Stimulated activated CD8-positive, alpha-beta memory T cell treated with anti-CD3 and anti-CD28 coated beads, Interleukin-7, amount 100 ng/mL, for 24 hours (primary cell): ENCODE measurements at regions not wholly inside any gene's neighbourhood (a gene's known extent, or its start where the extent isn't known, plus 50 kb on each side); places are given as distances from the start of the nearest gene placed in this dataset.

ENCODE experiments used
- DNase-seq: peaks from one replicate; pipeline ENCODE4 v3.0.0-alpha.2; 2020; ENCODE audit warnings: low read depth

DNA sequence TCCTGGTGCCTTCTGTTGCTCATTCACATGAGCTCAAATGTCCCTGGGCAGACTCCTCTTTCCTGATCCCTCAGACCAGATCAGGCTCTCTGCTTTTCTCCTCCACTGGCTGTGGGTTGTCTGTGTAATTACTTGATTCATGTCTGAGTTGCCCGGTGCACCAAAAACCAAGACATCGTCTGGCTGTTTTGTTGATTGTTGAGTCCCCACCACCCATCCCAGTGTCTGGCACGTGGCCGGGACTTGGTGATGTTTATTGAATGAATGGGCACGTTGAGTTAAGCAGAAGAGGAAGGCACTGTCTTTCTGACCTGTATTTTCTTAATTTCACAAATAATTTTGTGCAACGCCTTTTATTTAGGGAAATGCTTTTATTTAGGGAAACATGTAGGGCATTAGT is 499.1 kb upstream of the HS6ST1 start:
- DNase-seq = no peak

DNA sequence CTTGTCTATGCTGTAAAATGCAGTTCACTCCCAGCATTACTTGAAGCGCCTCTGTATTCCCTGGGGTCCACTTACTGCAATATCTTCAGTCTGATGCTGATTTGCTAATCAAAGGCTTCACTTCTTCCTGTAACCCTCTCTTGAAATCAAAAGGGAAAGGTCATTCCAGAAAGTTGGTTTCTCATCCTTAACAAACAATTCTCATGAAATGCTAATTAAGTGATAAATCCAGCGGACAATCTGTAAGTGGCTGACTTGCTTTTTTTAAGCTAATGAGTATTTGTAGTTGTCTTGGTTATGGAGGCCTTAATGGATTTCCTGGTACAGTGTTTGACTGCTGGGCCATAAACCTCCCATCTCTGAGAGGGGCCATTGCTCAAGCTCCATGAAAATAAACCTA is 499.6 kb upstream of the HS6ST1 start:
- DNase-seq = no peak

DNA sequence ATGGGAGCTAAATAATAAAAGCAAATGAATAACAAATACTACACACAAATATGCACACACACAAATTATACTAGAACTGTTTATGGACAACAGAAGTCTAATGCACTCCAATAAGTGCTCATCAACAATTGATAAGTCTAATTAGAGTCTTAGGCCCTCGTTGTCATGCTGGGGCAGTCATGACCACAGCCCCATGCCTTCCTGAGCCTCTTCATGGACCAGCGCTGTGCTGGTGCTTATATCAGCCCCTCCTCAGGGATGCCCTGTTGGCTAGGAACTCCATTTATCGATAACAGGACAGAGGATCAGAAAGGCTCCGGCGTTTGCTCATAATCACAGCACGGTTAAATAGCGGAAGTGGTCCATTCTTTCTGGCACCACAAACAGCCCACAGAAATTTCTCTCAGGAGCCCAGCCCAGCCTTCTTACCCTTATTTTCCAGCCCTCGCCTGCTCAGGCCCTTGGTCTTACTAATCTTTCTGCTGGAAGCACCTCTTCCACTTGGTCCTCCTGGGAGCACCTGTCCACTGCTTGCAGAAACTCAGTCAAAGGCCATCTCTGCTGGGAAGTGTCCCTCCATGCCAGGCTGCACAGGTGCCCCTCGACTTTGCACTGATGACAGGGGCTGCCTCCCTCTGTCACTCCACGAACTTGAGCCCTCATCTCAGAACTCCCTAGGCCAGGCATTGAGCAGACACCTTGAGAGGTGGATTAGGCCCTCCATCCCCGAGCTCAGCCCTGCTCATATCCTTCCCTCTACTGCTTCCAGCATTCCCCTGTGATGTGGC is 500.2 kb upstream of the HS6ST1 start:
- DNase-seq = no peak

DNA sequence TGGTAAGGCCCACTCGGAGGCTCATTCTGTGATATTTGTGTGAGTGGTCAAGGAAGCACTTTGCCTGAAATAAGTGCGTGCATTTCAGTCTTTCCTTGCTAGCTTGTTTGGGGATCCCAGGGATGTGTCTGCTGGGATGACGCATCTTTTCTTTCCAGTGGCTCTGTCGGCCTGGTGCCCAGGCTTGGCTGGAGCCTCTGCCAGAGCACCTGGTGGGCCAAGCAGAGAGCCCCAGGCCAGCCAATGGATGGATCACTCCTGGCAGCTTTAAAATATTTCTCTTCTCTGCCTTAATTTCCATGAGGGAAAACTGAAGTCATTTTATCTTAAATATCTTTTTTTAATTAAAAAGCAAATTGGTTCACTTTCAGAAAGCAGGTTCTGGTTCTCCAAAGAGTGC is 501.8 kb upstream of the HS6ST1 start:
- no peak for DNase-seq

DNA sequence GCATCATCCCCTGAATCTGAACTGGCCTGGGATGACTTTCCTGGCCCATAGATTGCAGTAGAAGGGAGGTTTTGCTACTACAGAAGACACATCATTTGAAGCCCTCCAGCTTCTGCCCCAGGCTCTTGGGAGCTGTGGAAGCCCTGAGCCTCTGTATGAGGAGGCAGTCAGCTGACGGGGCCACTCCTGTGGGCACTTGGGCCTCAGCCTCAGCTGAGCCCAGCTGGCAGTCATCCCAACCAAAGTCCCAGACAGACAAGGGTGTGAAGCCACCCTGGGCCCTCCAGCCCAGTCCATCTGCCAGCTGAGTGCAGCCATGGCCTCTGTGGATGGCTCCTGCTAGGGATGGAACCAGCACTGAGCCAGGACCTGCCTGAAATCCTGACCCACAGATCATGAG is 502.3 kb upstream of the HS6ST1 start:
- DNase-seq = no peak

DNA sequence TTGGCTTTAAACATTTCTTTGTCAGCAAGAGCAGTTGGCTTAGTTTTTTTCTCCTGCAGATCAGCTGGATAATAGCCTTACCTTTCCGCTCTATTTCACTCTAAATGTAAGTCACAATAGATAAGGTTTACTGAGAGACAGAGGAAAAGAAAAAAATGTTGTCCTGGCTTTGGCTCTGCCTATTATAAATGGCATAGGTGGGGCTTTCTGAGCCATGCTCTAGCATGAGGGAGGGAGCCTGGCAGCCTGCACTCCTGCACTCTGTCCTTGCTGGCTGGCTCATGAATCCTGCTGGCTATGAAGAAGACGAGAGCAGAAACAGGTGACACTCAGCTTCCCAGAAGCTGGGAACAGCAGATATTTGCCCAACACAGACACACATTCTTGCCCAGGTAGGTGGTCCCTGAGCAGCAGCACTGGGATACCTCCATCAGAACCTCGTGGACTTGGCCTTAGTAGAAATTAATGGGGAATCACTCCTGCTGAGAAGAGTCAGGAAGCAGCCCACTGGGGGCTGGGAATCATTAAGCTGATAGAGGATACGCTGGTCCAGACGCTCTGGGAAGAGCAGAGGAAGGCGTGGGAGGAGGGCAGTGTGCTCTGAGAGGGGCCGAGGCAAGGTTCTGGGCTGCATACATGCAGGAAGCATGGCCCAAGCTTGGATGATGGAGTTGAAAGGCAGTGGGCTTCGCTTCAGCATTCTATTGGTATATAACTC is 514.4 kb upstream of the HS6ST1 start:
- DNase-seq = no peak

DNA sequence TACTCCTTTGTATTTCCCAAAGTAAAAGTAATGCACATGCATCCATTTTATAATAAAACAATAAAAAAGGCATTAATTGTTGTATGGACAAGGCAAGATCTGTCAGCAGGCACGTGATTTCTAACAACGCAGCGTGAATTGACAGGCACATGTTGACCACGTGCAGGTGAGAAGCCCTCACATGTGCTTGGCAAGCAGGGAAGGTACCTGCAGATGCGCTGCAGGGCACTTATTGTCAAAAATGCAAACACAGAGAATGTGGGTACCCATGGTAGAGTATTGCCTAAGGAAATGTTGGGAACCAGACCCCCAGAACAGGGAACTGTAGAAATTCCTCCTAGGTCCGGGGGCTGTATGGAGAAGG is 515.0 kb upstream of the HS6ST1 start:
- no peak for DNase-seq

DNA sequence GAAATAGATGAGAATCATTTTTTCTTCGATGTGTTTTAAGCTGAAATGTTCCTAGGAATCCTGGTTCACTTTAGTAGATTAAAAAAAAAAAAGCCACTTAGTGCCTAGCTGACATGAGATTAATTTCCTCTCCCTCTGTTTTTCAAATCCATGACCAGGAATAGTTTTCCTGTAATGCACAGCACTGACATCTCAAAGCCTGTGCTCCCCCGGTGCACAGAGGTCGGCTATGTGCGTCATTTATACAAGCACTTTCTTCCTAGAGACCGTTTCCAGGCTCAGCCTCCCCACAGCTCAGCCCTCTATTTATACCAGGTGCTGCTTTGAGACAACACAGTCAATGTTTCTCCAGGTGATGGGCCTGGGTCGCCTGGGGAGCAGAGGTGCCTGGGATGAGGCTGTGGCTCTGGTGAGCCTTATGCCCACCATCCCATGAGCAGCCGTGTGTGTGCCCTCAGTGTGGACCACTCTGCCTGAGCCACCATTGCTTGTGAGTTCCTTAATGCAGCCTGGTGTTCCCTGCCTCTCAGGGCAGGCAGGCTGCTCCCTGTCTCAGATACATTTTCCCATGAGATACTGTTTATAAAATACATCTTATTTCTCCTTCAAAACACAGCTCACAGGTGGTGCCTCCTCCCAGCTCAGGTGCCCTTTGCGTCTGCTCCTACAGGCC is 515.7 kb upstream of the HS6ST1 start:
- no peak for DNase-seq

DNA sequence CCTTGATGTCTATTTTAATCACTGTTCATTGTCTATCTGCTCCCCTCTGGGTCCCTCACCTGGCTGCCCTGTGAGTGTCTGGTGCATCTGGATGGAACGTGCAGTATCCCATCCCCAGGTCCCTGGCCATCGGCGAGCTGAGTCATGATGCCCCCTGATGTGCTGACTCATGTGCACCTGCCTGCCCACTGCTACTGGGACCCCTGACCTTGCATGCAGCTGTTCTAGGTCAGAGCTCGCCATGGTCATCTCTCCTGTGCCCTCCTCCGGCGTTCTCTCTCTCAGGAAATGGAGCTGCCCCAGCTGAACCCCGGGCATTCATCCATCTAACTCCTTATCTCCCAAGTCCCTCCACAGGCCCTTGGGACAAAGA is 516.2 kb upstream of the HS6ST1 start:
- no peak for DNase-seq

DNA sequence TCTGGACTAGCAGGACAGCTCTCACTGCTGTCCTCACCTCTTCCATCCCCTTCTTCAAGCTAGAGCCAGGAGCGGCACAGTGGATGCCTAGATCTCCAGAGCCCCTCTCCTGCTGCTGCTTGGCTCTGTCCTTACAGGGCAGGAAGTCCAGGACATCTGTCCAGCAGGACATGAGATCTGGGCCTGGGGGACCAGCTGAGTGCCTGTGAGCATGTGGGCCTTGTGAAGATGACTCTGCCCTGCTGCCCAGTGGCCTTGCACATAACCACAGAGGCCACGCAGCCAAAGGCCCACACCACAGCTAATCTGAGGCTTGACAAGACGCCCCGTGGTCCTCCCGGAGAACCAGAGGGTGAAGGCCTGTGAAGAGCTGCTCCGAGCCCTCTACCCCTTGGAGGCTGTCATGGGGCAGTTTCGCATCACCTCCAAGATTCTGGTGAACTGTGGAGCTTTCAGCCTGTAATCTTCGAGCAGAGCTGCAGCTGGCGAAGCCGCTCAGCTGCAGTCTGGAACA is 516.7 kb upstream of the HS6ST1 start:
- no peak for DNase-seq

DNA sequence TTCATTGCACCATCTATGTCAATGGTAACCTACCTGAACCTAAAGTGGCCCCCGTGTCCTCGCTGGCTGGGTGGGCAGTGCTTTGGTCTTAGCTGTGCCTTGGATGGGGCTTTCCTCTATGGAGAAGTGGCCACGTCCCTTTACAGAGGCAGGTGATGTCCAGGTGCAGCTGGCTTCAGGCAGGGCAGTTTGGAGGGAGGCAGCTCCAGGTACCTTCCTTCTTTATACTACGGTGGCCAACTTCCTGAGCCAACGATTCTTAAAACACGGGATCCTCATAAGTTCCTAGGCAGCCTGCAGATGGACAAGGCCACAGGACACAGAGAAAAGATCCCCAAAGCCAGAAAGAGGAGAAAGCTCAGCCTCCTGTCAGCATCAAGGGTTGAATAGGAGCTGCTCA is 517.3 kb upstream of the HS6ST1 start:
- no peak for DNase-seq

DNA sequence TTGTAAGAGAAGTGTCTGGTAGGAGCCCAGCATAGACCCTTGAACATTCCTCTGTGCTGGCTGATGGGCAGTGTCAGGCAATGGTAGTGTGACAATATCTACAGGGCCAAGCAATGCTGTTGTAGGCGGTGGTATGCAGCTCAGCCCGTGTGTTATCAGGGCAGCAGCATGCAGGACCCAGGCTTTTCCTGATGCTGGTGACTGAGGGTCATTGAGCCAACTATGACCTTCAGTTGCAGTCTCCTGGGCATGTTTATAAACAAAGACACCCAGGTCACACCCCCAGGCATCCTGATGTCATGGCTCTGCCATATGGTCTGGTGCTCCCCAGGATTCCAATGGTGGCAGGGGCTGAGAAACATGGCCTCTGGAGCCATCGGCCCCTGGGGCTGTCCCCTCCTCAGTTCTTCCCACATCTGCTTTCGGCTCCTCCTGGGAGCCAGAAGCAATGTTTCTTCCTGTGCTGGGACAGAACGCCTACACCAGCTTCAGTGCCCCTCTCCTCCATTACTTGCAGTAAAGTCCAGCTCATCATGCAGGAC is 518.0 kb upstream of the HS6ST1 start:
- no peak for DNase-seq

DNA sequence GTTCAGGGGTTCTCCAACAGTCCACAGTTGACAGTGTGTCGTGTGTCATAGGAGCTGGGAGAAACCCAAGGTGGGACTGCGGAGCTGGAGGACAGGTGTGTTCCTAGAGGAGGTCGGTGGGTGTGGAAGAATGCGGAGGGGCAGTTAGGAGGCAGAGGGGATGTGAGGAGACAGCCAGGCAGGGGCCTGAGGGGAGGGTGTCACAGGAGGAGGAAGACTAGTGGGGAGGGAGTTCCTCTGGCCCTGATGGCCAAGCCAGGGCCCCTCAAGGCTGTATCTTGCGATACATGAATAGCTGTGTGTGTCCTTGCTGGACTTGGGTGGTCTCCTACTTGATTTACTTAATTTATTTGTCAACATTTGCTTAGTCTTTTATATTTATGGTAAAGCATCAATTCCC is 519.6 kb upstream of the HS6ST1 start:
- no peak for DNase-seq

DNA sequence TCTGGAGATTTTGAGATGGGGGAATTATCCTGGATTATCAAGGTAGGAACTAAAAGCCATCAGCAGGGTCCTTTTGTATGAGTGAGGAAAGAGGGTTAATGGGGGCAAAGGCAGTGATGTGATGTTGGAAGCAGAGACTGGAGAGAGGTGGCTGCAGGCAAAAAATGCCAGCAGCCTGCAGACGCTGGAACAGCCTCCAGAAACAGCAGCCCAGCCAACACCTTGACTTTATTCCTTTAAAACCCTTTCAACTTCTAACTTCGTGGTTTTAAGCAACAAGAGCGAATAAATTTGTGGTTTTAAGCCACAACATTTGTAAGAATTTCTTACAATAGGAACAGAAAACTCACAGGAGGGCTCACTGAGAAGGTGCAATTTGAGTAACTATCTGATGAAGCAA is 523.1 kb upstream of the HS6ST1 start:
- no peak for DNase-seq

DNA sequence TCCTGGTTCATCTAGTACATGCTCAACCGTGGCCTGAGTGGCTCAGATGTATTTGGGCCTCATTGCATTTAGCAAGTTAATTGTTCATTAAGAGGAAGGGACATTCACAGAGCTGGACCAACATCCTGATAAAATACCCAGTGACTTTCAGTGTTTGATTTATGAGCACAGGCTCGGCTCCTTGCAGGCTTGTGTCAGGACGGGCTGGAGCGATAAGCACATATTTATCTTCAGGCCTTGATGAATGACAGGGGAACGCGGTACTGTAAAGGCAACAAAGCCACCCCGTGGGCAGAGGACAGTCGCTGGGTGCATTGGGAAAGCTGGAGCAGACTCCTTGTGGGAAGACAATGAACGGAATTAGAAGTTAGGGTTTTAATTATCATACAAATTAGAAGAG is 548.6 kb upstream of the HS6ST1 start:
- no peak for DNase-seq

DNA sequence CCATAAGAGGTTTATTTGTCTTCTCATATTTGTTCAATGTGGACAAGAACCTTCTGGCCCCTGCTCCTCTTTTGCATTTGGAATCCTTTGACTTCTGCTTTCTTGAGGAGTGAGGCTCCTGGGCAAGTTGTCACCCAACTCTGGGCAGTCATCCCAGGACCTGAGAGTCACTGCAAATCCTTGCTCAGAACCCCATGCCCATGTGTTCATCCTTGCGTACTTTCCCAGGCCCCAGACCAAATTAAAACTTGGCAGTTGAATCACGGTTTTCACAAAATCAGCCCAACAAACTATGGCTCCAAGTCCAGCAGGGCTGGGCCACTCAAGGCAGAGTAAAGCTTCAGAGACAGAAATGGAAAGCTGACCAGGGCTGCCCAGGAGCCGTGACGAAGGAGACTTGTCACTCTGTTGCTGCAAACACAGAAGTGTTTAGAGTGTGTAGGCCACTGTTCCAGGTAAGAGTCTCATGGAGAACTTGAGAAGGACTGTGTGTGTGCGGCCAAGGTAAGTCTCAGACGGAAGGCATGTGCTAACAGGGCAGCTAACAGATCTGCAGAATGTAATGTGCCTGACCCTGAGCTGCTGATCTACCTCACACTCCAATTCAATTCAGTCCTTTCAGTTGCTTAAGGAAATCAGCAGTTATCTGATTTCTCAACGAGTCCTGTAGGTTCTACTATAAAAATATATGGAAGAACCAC is 549.4 kb upstream of the HS6ST1 start:
- no peak for DNase-seq

DNA sequence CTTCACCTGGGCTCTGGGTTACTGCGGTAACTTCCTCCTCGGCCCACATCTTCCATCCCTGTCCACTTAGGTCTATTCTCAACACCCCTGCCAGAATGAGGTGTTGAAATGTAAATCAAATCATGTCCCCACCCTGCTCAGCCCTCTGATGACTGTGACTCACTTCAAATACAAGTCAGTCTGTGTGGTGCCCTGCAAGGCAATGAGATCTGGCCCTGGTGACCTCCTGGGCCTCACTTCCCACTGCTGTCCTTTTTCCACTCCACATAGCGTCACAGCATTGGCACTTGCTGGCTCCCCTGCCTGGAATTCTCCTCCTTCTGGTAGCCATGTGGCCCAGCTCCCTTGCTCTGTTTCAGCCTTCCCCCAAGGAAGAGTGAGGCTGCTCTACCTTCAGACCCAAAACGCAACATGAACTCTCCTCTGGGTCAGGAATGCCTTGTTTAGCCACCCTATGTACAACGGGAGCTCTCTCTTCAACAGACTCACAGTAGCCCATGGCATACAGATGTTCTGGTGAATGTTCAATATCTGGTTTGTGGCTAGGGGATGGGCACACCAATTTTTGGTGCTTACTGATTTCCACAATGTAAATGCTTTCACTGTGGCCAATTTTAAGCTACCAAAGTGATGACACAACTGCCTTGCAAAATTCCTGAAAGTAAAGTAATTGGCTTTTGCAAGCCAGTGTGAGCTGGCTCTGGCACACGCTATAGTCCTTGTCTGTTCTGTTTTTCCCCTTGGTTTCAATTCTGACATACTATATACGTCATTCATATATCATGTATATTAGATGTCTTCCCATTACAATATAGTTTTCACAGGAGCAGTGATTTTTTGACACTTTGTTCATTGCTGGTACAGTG is 550.3 kb upstream of the HS6ST1 start:
- no peak for DNase-seq

DNA sequence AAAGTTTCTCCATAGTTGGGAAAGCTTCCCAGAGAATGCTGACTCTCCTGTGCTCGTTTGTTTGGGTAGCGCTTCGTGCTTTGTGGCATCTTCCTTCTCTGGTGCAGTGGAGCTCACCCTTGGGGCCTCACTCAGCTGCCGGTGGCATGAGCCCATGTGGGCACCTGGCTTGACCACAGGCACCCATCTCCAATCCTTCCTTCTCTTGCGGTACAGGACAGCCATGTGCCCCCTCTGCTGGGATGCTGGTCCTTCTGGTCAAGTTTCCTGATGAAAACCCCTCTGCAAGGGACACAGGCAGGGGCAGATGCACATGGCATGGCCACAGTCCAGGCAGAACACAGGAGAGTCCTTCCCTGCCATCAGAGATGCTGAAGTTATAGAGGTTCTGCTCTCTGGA is 555.9 kb upstream of the HS6ST1 start:
- no peak for DNase-seq

DNA sequence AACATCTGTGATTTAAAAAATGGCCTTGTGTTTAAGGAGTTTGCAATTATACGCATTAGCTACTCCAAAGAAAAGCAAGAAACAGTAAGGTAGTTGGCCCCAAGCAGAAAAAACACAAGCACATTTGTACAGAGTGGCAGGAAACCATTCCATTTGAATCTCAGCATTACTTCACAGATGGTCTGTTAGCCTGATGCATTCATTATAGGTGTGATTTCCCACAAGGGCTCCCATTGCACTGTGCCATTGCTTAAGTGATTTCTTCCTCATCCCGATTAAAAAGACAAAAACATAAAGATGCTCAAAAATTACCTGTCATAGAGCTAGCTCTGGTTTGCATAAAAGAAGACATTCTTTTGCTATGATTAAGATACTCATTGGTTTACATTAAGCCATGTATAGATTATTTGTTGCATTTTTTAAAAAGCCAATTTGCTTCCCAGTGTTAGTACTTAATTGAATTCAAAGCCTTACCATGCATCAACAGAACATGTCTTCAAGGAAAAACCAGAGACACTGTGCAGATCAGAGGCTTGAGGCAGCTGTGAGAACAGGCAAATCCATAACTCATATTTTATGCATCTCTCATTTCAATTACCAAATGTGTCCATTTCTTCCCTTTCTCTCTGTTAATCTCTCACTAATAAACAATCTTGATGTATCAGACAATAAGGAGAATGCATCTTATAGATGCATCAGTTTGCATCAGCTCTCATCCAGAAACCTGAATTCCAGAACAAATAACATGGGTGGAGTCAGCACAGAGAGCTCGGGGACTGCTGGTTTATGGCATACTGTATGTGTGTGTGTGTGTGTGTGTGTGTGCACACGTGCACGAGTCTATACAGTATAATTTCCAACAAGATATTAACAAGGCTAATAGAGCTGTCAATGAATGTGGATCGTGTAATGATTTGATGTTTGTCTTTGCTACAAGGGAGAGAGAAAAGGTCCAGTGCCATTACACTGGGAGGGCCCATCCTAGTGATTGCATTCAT is 558.6 kb upstream of the HS6ST1 start:
- DNase-seq = no peak

DNA sequence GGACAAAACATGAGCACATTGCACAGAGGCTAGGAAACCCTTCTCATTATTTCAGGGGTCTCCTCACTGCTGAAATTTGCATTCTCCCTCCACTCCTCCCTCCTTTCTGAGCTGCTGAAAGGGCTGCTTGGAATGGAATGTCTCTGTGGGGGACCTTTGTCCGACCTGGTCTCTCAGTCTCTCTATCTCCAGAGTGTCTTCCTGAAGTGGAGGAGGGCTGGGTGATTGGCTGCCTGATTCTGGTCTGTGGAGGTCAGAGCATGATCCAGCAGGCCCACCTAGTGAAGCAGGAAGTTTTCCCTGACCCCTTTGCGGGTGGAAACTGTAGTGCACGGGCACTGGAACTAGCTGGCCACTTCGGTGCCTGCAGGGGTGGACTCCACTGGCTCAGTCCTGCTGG is 560.5 kb upstream of the HS6ST1 start:
- DNase-seq = no peak
